ENCODE measurements at regions not wholly inside any gene's neighbourhood (a gene's known extent, or its start where the extent isn't known, plus 50 kb on each side); places are given as distances from the start of the nearest gene placed in this dataset.

DNA sequence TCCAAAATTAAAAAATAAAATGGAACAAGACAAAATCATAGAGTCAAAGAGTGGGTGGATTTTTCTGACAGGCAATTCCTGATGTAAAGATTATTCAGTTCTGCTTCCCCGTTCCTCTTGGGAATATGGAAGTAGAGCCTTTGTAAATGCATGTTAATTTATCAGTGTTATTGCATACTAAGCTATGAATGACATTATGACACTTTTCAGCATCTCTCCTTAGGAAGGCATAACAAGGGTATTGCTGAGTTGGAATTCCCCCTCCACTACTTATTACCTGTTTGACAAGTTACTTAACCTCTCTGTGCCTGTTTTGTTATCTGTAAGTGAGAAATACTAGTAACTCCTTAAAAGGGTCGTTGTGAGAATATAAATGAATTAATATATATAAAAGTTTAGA is 640.4 kb downstream of the LMO4 start:
- H3K27me3 ChIP-seq (ENCODE audit: insufficient read depth in 3 of 3, low read length in 2 of 3), result peaks cover 0 to 6% (median 0%) of the 10 kb centered on the region in 3 donors
- WGBS, 3 donors, result 65 to 78% (median 66%) methylated on average over 2 of the region's 2 CpGs

DNA sequence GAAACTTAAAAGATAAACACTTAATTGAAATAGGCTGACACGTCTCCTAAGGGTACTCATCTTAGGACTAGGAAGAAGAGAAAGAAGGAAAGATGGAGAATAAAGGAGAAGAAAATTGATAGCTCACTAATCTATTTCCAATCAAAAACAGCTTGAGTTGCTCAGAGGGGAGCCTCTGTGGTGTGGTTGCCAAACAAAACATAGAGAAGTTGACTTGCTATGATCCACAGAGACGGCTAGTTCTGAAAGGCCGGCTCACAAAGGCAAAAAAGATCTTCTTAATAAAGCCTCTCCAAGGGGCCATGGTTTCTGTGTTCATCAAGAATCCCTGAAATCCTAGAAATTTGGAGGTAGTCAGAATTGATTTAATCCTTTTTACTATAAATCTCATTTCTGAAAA is 644.1 kb downstream of the LMO4 start:
- DNase-seq (no peak), ATAC-seq (no peak)
- 75 to 87% (median 86%) methylated on average over 3 of the region's 3 CpGs for WGBS, 3 donors
- H3K27me3 ChIP-seq (ENCODE audit: insufficient read depth in 3 of 3, low read length in 2 of 3), result peaks cover 0 to 6% (median 0%) of the 10 kb centered on the region in 3 donors
- H3K27ac ChIP-seq, result no peak overlapping the region
- intact Hi-C loops (cut with DNase I), result no loop called here
- no peaks in the 10 kb centered on the region for H3K4me1 ChIP-seq
- no peaks in the 10 kb centered on the region for H3K9me3 ChIP-seq
- no peaks in the 10 kb centered on the region for H3K36me3 ChIP-seq (ENCODE audit: insufficient read depth in 1 of 2, low read depth in 1 of 2)
- no peak overlapping the region for H3K4me3 ChIP-seq
- TF ChIP-seq, protein P1, sequence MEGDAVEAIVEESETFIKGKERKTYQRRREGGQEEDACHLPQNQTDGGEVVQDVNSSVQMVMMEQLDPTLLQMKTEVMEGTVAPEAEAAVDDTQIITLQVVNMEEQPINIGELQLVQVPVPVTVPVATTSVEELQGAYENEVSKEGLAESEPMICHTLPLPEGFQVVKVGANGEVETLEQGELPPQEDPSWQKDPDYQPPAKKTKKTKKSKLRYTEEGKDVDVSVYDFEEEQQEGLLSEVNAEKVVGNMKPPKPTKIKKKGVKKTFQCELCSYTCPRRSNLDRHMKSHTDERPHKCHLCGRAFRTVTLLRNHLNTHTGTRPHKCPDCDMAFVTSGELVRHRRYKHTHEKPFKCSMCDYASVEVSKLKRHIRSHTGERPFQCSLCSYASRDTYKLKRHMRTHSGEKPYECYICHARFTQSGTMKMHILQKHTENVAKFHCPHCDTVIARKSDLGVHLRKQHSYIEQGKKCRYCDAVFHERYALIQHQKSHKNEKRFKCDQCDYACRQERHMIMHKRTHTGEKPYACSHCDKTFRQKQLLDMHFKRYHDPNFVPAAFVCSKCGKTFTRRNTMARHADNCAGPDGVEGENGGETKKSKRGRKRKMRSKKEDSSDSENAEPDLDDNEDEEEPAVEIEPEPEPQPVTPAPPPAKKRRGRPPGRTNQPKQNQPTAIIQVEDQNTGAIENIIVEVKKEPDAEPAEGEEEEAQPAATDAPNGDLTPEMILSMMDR (IDR thresholded peaks at IDR 0.05), result no peak

More for the DNA sequence above, 640.4 kb downstream of the LMO4 start:
- no peak overlapping the region for H3K27ac ChIP-seq
- ATAC-seq (no peak), DNase-seq (no peak)
- no peak overlapping the region for H3K4me3 ChIP-seq
- H3K9me3 ChIP-seq, result no peaks in the 10 kb centered on the region
- H3K4me1 ChIP-seq, result no peaks in the 10 kb centered on the region
- intact Hi-C loops (cut with DNase I), result no loop called here
- no peaks in the 10 kb centered on the region for H3K36me3 ChIP-seq (ENCODE audit: insufficient read depth in 1 of 2, low read depth in 1 of 2)
- TF ChIP-seq, protein P1 (IDR thresholded peaks at IDR 0.05), result no peak

DNA sequence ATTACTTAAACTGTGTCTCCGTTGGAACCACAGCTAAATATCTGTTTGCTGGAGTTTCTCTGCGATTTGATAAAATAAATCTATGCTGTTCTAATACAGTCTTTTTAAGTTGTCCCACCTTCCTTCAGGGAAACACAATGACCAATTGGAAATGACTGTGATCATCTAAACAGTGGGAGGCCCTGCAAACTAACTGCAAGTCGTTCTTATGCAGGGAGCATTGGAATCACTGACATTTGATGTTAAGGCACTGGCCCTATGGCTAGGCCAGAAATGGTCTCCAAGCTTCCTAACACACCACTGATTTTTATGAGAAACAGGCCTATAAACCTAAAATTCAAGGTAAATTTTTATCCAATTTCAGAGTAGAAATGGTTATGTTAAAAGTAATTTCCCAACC is 645.2 kb downstream of the LMO4 start:
- H3K4me1 ChIP-seq, result no peaks in the 10 kb centered on the region
- TF ChIP-seq, protein P1 (IDR thresholded peaks at IDR 0.05), result no peak
- H3K4me3 ChIP-seq, result no peak overlapping the region
- DNase-seq (no peak), ATAC-seq (no peak)
- 73 to 78% (median 74%) methylated on average over 3 of the region's 3 CpGs for WGBS, 3 donors
- intact Hi-C loops (cut with DNase I), result no loop called here
- no peaks in the 10 kb centered on the region for H3K9me3 ChIP-seq
- no peaks in the 10 kb centered on the region for H3K36me3 ChIP-seq (ENCODE audit: insufficient read depth in 1 of 2, low read depth in 1 of 2)
- H3K27ac ChIP-seq, result no peak overlapping the region
- peaks cover 0 to 6% (median 0%) of the 10 kb centered on the region in 3 donors for H3K27me3 ChIP-seq (ENCODE audit: insufficient read depth in 3 of 3, low read length in 2 of 3)

DNA sequence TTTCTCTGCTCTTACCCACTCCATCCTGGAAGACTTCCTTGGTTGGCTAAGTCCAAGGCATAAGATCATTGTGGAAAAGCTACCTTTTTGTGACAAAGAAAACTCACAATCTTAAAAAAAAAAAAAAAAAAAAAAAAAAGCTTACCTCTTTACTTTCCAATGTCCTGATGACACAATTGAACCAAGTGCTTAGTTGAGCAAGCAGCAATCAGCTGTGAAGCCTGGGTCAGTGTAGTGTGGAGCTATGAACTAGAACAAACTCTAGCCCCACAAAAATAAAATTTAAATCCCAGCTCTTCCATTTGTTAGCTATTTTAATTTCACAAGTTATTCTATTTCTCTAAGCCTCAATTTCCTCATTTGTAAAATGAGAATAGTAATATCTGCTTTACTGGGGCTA is 647.6 kb downstream of the LMO4 start:
- H3K4me1 ChIP-seq, result no peaks in the 10 kb centered on the region
- intact Hi-C loops (cut with DNase I), result no loop called here
- H3K4me3 ChIP-seq, result no peak overlapping the region
- no peak for ATAC-seq
- TF ChIP-seq, protein P1 (IDR thresholded peaks at IDR 0.05), result no peak
- H3K27ac ChIP-seq, result no peak overlapping the region
- no peaks in the 10 kb centered on the region for H3K9me3 ChIP-seq
- no peak for DNase-seq
- H3K36me3 ChIP-seq (ENCODE audit: insufficient read depth in 1 of 2, low read depth in 1 of 2), result no peaks in the 10 kb centered on the region
- peaks cover 0 to 6% (median 0%) of the 10 kb centered on the region in 3 donors for H3K27me3 ChIP-seq (ENCODE audit: insufficient read depth in 3 of 3, low read length in 2 of 3)

DNA sequence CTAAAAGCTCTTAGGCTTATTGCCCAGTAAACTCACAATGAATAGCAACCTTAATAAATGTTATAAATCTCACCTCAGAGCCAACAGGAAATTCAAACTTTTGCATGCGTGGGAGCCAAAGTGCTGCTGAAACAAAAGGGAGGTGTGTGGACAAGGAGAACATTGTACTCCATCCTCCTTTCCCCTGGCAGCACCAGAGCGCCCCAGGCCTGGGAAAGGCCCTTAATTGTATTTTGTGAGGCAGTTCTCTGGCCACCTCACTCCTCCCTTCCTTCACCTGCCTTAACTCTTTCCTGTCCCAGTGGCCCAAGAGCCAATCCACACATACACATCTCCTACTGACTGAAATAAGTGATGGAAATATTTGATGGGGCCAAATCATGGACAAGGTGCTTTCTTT is 648.5 kb downstream of the LMO4 start:
- intact Hi-C loops (cut with DNase I), result no loop called here
- H3K4me3 ChIP-seq, result no peak overlapping the region
- peaks cover 0 to 1% (median 0%) of the 10 kb centered on the region in 3 donors for H3K27me3 ChIP-seq (ENCODE audit: insufficient read depth in 3 of 3, low read length in 2 of 3)
- no peak for ATAC-seq
- TF ChIP-seq, protein P1 (IDR thresholded peaks at IDR 0.05), result no peak
- 55 to 62% (median 61%) methylated on average over 2 of the region's 2 CpGs for WGBS, 3 donors
- H3K36me3 ChIP-seq (ENCODE audit: insufficient read depth in 1 of 2, low read depth in 1 of 2), result no peaks in the 10 kb centered on the region
- no peak for DNase-seq
- H3K9me3 ChIP-seq, result no peaks in the 10 kb centered on the region
- no peaks in the 10 kb centered on the region for H3K4me1 ChIP-seq
- H3K27ac ChIP-seq, result no peak overlapping the region
